ENCODE measurements at regions not wholly inside any gene's neighbourhood (a gene's known extent, or its start where the extent isn't known, plus 50 kb on each side); places are given as distances from the start of the nearest gene placed in this dataset.

DNA sequence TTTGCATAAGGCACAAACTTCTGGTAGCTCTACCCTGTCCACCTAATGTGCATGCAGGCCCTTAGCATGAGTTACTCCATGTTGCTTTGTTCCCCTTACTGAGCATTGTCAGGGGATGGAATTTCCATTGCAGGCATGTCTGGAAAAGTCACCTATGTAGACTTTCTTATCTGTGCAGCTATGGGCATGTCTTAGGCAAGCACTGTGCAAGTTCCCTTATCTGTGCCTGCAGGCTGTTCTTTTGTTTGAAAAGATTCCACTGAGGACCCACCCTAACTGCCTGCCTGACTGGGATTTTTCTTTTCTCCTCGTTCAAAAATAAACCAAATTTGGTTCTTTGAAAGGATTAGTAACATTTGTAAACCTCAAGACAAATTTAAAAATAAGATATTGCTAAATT, 587.0 kb downstream of the CDH18 start:
- H3K9ac ChIP-seq (ENCODE audit: low read length): no peak overlapping the region
- H3K4me3 ChIP-seq (ENCODE audit: low read length): no peak overlapping the region

GRCh38 chr5:19406576-19407365, 581.2 kb downstream of the CDH18 start:
- no peaks in the 10 kb centered on the region for H3K36me3 ChIP-seq (ENCODE audit: control insufficient read depth, insufficient read depth, low read length)
- no peak overlapping the region for H3K9ac ChIP-seq (ENCODE audit: low read length)
- H3K4me3 ChIP-seq (ENCODE audit: low read length): no peak overlapping the region
- no peaks in the 10 kb centered on the region for H3K4me1 ChIP-seq (ENCODE audit: control insufficient read depth, insufficient read depth, low read length)
- H3K27me3 ChIP-seq (ENCODE audit: control insufficient read depth, insufficient read depth, low read length): no peaks in the 10 kb centered on the region
- no peaks in the 10 kb centered on the region for H3K9me3 ChIP-seq (ENCODE audit: control insufficient read depth, low read length)

More for the DNA sequence above, 587.0 kb downstream of the CDH18 start:
- Histone ChIP-seq H3K9me3 (ENCODE audit: control insufficient read depth, low read length) (no peaks in the 10 kb centered on the region), H3K27me3 (ENCODE audit: control insufficient read depth, insufficient read depth, low read length) (no peaks in the 10 kb centered on the region), H3K4me1 (ENCODE audit: control insufficient read depth, insufficient read depth, low read length) (no peaks in the 10 kb centered on the region), H3K36me3 (ENCODE audit: control insufficient read depth, insufficient read depth, low read length) (no peaks in the 10 kb centered on the region)

DNA sequence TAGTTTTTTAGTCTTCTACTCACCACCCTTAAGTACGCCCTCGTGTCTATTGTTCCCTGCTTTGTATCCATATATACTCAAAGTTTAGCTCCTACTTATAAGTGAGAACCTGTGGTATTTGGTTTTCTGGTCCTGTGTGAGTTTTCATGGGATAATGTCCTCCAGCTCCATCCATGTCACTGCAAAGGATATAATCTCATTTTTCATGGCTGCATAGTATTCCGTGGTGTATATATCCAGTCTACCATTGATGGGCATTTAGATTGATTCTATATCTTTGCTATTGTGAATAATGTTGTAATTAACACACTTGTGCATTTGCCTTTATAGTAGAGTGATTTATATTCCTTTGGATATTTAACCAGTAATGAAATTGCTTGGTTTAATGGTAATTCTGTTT, 579.9 kb downstream of the CDH18 start:
- Histone ChIP-seq H3K9me3 (ENCODE audit: control insufficient read depth, low read length) (no peaks in the 10 kb centered on the region), H3K36me3 (ENCODE audit: control insufficient read depth, insufficient read depth, low read length) (no peaks in the 10 kb centered on the region), H3K4me3 (ENCODE audit: low read length) (no peak overlapping the region)

DNA sequence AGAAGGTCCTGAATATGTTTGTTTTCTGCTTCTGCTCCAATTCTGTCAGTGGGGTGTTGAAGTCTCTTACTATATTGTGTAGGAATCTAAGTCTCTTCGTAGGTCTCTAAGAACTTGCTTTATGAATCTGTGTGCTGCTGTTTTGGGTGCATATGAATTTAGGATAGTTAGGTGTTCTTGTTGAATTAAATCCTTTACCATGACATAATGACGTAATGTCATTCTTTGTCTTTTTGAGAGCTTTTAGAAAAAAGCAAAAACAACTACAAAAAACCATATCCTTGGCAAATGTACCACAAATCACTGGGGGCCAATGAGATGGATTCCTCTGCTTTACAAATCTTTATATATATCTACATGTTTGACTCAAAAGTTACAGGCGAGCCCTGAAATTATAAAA, 576.1 kb downstream of the CDH18 start:
- H3K9ac ChIP-seq (ENCODE audit: low read length): no peak overlapping the region
- no peaks in the 10 kb centered on the region for H3K9me3 ChIP-seq (ENCODE audit: control insufficient read depth, low read length)
- no peaks in the 10 kb centered on the region for H3K4me1 ChIP-seq (ENCODE audit: control insufficient read depth, insufficient read depth, low read length)
- no peak overlapping the region for H3K4me3 ChIP-seq (ENCODE audit: low read length)
- H3K27me3 ChIP-seq (ENCODE audit: control insufficient read depth, insufficient read depth, low read length): no peaks in the 10 kb centered on the region
- no peaks in the 10 kb centered on the region for H3K36me3 ChIP-seq (ENCODE audit: control insufficient read depth, insufficient read depth, low read length)

More for the DNA sequence above, 579.9 kb downstream of the CDH18 start:
- no peaks in the 10 kb centered on the region for H3K4me1 ChIP-seq (ENCODE audit: control insufficient read depth, insufficient read depth, low read length)
- no peak overlapping the region for H3K9ac ChIP-seq (ENCODE audit: low read length)
- H3K27me3 ChIP-seq (ENCODE audit: control insufficient read depth, insufficient read depth, low read length): no peaks in the 10 kb centered on the region

All from mucosa of stomach (tissue), 1 donor.